ENCODE measurements at regions not wholly inside any gene's neighbourhood (a gene's known extent, or its start where the extent isn't known, plus 50 kb on each side); places are given as distances from the start of the nearest gene placed in this dataset.

- no peak for TF ChIP-seq CTCF (conservative IDR thresholded peaks at IDR 0.05; ENCODE audit: low read depth, low read length)
- no peak overlapping the region for H3K4me3 ChIP-seq (ENCODE audit: low read depth, low read length)
- no peak for DNase-seq (ENCODE audit: low read depth)
Observed at GRCh38 chr9:117549444-117549843, 134.6 kb upstream of the ASTN2 start.

- H3K4me3 ChIP-seq (ENCODE audit: low read depth, low read length), result no peak overlapping the region
- TF ChIP-seq CTCF (conservative IDR thresholded peaks at IDR 0.05; ENCODE audit: low read depth, low read length), result no peak
Observed at GRCh38 chr9:117548556-117548955, 133.7 kb upstream of the ASTN2 start.

GRCh38 chr9:117547904-117548303 lies 133.0 kb upstream of the ASTN2 start:
- DNase-seq (ENCODE audit: low read depth), result no peak
- H3K4me3 ChIP-seq (ENCODE audit: low read depth, low read length), result no peak overlapping the region
- no peak for TF ChIP-seq CTCF (conservative IDR thresholded peaks at IDR 0.05; ENCODE audit: low read depth, low read length)

More at GRCh38 chr9:117548556-117548955, 133.7 kb upstream of the ASTN2 start:
- DNase-seq (ENCODE audit: low read depth), result no peak

- no peak for DNase-seq (ENCODE audit: low read depth)
- peak overlapping the region; percentile 14 for H3K4me3 ChIP-seq (ENCODE audit: low read depth, low read length)
Observed at GRCh38 chr9:117546894-117547678, 132.2 kb upstream of the ASTN2 start.

GRCh38 chr9:117545846-117546245 lies 131.0 kb upstream of the ASTN2 start:
- no peak for DNase-seq (ENCODE audit: low read depth)
- no peak overlapping the region for H3K4me3 ChIP-seq (ENCODE audit: low read depth, low read length)
- no peak for TF ChIP-seq CTCF (conservative IDR thresholded peaks at IDR 0.05; ENCODE audit: low read depth, low read length)

More at GRCh38 chr9:117546894-117547678, 132.2 kb upstream of the ASTN2 start:
- no peak for TF ChIP-seq CTCF (conservative IDR thresholded peaks at IDR 0.05; ENCODE audit: low read depth, low read length)

- no peak overlapping the region for H3K4me3 ChIP-seq (ENCODE audit: low read depth, low read length)
- DNase-seq (ENCODE audit: low read depth), result no peak
- TF ChIP-seq CTCF (conservative IDR thresholded peaks at IDR 0.05; ENCODE audit: low read depth, low read length), result no peak
Observed at GRCh38 chr9:117543089-117543488, 128.2 kb upstream of the ASTN2 start.

GRCh38 chr9:117542021-117542420 lies 127.2 kb upstream of the ASTN2 start:
- no peak for TF ChIP-seq CTCF (conservative IDR thresholded peaks at IDR 0.05; ENCODE audit: low read depth, low read length)
- no peak overlapping the region for H3K4me3 ChIP-seq (ENCODE audit: low read depth, low read length)
- DNase-seq (ENCODE audit: low read depth), result no peak
